Activated T-cell treated with anti-CD3 and anti-CD28 coated beads, Interleukin-2, amount 50 U/mL, for 48 hours (primary cell): ENCODE measurements at regions not wholly inside any gene's neighbourhood (a gene's known extent, or its start where the extent isn't known, plus 50 kb on each side); places are given as distances from the start of the nearest gene placed in this dataset.

Experiments
- DNase-seq, 2 experiments: peaks; one replicate each; pipeline ENCODE4 v3.0.0-alpha.2; 2020

DNA sequence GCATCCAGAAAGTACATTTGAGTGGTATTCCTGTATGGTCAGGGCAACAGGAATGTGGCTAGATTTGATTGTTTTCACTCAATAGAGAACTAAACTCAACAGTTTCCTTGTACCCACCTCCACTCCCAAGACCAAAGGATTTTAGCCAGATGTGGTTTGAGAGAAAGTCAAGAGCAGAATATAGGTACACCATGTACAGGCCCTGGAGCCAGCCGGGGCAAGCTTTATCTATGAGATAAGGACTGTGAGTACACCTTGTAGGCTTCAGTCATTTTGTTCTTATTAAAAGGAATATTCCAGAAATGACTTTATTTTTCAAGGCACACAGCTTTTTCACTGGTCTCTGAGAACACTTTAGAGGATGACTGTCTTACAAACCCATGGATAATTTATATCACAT lies 192.4 kb upstream of the JUN start:
- DNase-seq = no peak

DNA sequence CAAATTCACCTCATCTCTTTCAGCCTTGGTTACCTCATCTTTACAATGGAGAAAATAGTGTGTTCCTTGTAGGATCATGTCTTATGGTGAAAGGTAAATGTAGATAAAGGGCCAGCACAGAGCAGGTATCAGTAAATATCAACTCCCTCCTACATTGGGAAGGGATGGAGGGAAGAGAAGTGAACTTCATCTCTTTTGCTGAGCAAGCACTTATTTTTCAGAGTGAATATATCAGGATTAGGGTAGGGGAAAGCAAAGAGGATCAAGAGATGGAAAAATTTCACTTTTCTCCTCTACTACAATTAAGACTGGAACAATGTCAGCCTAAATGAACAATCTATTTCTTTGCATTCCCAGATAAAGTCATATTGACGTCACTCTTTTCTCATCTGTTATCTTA lies 193.8 kb upstream of the JUN start:
- DNase-seq = no peak

- no peak for DNase-seq
These were observed 194.2 kb upstream of the JUN start for GRCh38 chr1:58978096-58978495.

DNA sequence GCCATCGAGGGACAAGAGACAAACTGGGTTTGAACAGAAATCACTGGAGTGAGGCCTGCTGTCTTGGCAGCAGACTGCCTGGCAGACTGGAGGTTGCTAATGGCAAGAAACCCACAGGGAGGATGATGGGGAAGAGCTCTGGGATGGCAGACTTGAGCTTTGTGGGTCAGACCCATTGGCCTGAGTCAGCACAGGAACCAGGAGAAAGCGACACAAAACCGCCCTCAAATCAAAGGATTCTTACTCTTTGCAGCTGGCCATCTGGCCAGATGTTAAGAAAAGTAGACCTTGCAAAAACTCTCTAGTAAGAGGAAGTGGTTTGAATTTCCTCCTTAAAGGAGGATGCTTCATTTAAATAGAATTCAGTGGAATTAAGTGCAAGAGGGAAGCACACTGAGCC lies 195.2 kb upstream of the JUN start:
- DNase-seq = no peak

GRCh38 chr1:58979677-58980076 lies 195.8 kb upstream of the JUN start:
- no peak for DNase-seq

GRCh38 chr1:58981392-58981791 lies 197.5 kb upstream of the JUN start:
- DNase-seq = no peak

DNA sequence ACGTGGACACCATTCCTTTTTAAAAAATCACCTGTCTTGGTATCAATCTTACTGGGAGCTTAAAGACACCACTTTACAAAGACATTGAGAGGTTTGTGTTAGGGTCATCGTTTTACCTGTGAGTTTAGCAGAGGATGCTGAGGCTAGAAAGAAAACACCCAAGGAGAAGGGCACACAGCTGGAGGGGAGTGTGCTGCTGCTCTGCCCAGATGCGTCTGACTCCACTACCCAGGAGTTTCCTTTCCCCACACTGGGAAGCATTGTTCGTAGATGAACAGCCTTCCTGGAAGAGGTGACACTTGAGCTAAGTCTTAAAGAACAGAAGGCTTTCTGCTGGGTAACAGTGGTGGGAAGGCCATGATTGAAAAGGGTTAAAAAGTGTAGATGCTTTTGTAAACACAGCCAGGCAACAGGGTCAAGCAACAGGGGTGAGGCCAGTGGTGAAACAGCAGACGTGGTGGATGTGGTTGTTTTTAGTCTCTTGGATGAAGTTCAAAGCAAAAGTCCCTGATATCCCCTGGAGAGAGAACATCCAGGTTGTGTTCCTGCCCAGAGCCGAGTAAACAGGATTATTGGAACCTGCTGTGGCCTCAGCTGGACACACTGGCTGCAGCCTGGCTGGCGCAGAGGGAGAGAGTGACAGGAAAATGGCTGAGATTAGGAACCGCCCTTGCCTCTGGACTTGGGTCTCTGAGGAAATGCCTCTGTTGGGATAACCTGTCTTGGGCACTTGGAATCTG lies 198.6 kb upstream of the JUN start:
- DNase-seq = no peak

DNA sequence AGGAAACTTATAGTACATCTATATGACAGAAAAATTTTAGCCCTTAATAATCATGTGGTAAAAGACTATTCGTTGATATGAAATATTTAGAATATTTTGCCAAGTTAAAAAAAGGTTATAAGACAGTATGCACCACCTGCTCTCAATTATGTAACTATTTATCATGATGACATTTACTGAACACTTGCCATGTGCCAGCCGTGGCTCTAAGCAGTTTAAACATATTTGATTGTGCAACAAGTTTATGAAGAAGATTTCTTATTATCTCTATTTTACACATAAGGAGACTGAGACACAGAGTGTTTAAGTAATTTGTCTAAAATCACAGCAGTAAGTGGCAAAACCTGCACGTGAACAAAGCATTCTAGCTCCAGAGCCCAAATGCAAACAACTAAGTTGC lies 199.3 kb upstream of the JUN start:
- DNase-seq = no peak

DNA sequence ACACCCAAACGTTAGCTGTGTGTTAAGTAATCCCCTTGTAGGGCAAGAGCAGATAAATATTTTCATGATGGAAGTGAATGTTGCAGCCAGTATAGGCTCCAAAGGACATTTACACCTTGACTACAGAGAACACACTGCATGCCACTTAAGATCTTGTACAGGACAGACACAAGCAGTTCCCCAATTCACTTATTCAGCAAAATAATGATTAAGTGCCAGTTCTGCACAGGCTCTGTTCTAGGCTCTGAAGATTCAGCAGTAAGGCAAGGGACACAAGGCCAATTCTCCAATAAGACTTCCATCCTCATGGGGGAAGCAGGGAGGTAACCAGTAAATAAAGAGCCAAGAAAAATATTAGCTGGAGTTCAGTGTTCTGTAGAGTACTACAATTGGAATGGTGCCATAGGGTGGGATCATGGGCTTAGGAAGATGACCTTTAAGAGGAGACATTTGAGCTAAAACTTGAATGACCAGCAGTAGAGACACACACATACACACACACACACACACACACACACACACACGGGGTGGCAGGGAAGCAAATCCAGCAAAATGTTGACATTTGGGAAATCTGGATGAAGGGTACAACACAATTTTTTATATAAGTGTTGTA lies 199.9 kb upstream of the JUN start:
- no peak for DNase-seq

- DNase-seq = no peak
These were observed 203.3 kb upstream of the JUN start for GRCh38 chr1:58986996-58987767.

DNA sequence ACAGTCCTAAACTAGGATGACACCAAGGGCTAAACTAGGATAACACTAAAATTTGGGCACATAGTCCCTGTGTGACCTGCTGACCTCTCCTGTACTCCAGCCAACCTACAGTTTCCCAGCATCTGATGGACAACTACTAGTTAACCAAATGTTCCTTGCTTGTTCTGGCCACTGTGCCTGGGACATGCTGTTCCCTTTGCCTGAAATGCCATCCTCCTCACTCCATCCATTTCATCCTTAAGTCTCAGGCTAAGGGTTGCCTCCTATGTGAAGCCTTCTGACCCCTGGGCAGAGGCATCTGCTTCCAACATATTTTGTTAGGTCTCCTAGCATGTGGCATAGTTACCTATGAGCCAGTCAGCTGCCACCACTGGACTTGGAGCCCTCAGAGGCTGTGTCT lies 204.9 kb upstream of the JUN start:
- DNase-seq = no peak

DNA sequence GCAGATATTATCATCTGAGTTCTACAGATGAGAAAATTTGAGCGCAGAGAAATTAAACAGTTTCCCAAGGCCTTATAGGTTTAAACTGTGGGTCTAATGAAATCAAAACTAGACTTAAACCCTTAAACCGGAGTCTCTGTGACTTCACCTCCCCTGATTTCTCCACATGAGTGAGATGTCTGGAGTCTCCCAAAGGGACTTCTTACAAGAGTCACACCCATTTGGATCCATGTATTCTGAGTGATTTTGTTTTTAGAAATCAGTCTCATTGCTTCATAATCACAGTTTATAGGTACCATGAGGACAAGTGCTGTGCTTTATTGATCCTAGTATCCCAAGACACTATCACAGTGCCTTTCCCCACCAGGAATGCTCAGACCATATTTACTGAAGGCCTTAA lies 206.0 kb upstream of the JUN start:
- DNase-seq = no peak

DNA sequence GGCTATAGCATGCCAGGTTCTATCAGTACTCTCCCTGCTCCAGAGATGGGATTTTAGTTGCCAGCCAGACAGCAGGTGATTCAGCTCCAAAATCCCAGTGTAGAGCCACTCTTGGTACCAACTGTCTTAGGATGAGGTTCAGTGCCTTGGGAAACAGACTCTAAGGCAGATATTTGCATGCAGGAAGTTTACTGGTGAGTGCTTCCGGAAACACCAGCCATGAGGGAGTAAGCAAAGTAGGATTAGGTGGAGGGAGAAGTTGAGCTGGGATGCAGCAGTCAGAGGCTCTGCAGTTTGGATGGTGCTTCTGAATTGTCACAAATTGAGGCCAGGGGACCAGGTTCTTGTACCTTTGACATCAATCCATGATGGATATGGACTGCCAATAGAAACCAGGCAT lies 207.5 kb upstream of the JUN start:
- no peak for DNase-seq

DNA sequence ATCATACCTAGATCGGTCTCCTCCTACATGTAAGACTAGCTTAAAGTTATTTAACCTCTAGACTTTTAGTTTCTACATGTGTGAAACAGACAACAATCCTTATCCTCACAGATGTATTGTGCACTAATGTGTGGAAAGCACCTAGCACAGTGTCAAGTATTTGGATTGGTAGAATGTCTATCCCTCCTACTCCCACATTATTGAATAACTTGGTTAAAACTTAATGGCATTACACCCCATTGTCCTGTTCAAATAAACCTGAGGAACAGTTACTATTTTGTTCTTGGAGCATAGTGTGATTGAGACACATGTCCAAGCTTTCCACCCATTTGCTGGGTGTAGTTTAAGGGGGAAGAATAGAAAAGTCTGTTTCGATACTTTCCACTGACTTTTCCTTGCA lies 208.8 kb upstream of the JUN start:
- DNase-seq = no peak

GRCh38 chr1:58993403-58993802 lies 209.6 kb upstream of the JUN start:
- no peak for DNase-seq

DNA sequence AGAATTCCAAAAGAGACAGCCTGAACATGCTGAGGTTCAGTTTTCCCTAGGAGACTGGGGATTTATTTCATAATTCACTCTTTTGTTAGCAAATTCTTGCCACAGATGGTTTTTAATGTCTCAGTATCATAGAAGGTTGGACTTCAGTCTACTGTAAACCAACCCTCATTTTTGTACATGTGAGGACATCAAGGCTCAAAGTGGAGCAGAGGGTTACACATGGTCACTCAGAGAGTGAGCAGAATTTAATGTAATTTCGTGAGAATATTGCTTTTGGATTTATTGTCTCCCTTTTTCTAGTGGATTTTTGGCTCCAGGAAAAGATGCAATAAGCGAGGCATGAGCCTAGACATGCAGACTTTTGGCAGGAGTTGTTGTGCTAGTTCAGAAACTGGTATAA lies 210.8 kb upstream of the JUN start:
- DNase-seq = no peak

DNA sequence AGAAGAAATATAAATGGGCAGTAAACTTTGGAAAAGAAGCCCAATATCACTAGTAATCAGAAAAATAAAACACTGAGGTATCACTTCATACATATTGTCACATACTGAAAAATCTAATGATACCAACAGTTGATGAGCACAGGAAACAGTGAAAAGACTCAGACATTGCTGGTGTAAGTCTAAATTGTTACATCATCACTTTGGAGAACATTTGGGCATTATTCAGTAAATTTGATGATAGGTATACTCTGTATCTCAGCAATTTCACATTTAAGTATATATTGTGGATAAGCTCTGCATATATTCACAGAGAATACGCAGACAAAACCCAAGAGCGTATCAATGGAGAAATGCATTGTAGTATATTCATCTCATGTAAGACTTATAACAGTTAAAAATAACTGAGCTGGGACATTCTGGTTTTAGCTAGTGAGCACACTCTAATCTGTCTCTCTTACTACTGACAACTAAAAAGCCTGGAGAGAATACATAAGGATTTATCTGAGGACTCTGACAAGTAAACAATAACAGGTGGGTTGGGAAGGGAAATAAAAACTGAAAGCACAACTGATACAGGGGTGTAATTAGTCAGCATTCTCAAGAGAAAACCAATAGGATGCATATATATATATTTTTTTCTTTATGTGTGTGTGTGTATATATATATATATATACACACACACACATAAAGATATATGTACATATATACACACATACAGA lies 212.7 kb upstream of the JUN start:
- no peak for DNase-seq

- DNase-seq = no peak
These were observed 213.2 kb upstream of the JUN start for GRCh38 chr1:58997060-58997411.

GRCh38 chr1:58997637-58998036 lies 213.8 kb upstream of the JUN start:
- no peak for DNase-seq

DNA sequence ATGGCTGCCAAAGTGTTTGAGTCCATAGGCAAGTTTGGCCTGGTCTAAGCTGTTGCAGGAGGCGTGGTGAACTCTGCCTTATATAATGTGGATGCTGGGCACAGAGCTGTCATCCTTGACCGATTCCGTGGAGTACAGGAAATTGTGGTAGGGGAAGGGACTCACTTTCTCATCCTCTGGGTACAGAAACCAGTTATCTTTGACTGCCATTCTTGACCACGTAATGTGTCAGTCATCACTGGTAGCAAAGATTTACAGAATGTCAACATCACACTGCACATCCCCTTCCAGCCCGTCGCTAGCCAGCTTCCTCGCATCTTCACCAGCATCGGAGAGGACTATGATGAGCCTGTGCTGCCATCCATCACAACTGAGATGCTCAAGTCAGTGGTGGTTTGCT lies 215.8 kb upstream of the JUN start:
- no peak for DNase-seq

DNA sequence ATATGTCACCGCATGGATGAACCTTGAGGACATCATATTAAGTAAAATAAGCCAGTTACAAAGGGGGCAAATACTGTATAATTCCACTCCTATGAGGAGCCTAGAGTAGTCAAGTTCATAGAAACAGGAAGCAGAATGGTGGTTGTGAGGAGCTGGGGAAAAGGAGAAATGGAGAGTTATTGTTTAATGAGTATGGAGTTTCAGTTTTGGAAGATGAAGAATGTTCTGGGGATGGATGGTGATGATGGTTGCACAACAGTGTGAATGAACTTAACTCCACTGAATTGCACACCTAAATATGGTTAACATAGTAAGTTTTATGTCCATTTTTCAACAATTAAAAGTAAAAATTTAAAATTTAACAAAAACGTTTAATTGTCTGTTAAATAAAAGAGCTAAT lies 220.9 kb upstream of the JUN start:
- no peak for DNase-seq

GRCh38 chr1:59005491-59006288 lies 221.8 kb upstream of the JUN start:
- DNase-seq = peak in 1 of 2 experiments; percentile 32

- no peak for DNase-seq
These were observed 222.4 kb upstream of the JUN start for GRCh38 chr1:59006289-59006658.
